ENCODE measurements at regions not wholly inside any gene's neighbourhood (a gene's known extent, or its start where the extent isn't known, plus 50 kb on each side); places are given as distances from the start of the nearest gene placed in this dataset.

DNA sequence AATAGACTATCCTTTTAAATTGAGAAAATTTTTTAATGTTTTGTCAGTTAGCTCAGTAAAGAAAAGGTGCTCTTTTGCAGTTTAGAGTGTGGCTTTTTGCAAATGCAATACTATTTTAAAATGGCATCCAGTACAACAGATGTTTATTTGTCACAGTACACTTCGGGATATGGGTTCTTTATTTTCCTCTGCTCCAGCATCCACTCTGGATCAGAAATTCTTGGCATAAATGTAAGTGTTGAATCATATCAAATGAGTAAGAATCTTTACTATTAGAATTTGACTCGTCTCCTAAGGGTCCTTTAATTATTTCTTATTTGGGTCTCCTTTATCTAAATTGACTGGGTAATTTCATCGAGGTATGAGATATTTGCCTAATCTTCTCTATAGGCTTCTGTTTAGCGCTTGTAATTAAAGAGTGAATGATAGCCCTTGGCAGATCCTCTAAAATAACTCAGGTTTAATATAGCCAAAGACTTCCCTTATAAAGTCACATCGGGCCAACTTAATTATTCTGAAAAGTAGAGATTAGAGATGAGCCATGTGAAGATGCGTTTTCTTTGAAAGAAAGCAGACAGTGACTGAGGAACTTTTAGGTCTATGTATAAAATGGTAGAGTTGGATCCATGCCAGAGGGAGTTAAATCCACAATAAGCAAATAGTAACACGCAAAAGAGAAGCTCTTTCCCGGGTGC, 132.7 kb downstream of the CASP12 start:
- no peak overlapping the region for H3K4me2 ChIP-seq (replicated peaks; ENCODE audit: extremely low read depth, low read length, poor library complexity, severe bottlenecking)
- Mint-ChIP-seq H3K27ac (no peak overlapping the region), H3K27me3 (ENCODE audit: low read depth in 3 of 3) (no peaks in the 10 kb centered on the region), H3K36me3 (no peaks in the 10 kb centered on the region), H3K4me1 (no peaks in the 10 kb centered on the region), H3K4me3 (no peak overlapping the region), H3K9me3 (peaks cover 0 to 10% (median 2%) of the 10 kb centered on the region in 7 donors)
- WGBS (ENCODE audit: insufficient coverage) = 85% methylated on average over 2 of the region's 8 CpGs
- no peak for DNase-seq
- H3K9me3 ChIP-seq (replicated peaks in 1 of 2; ENCODE audit: control insufficient read depth in 1 of 2, insufficient read depth in 1 of 2, low read length in 2 of 2) = no peaks in the 10 kb centered on the region
- no peaks in the 10 kb centered on the region for H3K27me3 ChIP-seq (ENCODE audit: control insufficient read depth in 2 of 2, insufficient read depth in 2 of 2, low read length in 2 of 2)
- no peak overlapping the region for H3K4me3 ChIP-seq (replicated peaks in 1 of 3; ENCODE audit: low read depth in 2 of 3, low read length in 3 of 3)
- no peaks in the 10 kb centered on the region for H3K36me3 ChIP-seq (replicated peaks in 1 of 2; ENCODE audit: control insufficient read depth in 1 of 2, insufficient read depth in 2 of 2, low read length in 2 of 2)
- no peak overlapping the region for H2AFZ ChIP-seq (ENCODE audit: insufficient read depth, low read depth, low read length, poor library complexity, severe bottlenecking)
- H4K20me1 ChIP-seq (ENCODE audit: insufficient read depth, low read length) = no peaks in the 10 kb centered on the region
- intact Hi-C loops (cut with micrococcal nuclease) = no loop called here
- no peaks in the 10 kb centered on the region for H3K79me2 ChIP-seq (ENCODE audit: insufficient read depth, low read length)
- H3K9ac ChIP-seq (ENCODE audit: insufficient read depth, low read length, poor library complexity, severe bottlenecking) = no peak overlapping the region
- no peak overlapping the region for H3K27ac ChIP-seq (ENCODE audit: low read depth in 1 of 2, low read length in 2 of 2)
- TF ChIP-seq CTCF (IDR thresholded peaks at IDR 0.05) = no peak
- H3K4me1 ChIP-seq (ENCODE audit: control insufficient read depth in 1 of 2, insufficient read depth in 2 of 2, low read length in 2 of 2) = no peaks in the 10 kb centered on the region

DNA sequence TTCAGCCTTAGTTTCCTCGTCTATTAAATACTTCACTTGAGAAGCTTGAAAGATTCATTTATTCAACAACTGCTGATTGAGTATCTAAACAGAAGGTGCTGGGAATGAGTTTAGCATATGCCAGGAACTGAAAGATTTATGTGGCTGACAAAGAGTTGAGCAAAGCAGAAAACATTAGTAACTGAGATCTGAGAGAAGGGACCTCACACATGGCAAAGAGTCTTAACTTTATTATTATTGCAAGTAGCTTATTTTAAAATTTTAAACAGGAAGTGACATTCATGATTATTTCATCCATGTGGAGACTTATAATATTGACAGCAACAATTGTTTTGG, 133.6 kb downstream of the CASP12 start:
- no peak overlapping the region for H3K27ac Mint-ChIP-seq
- Histone ChIP-seq H3K4me2 (replicated peaks; ENCODE audit: extremely low read depth, low read length, poor library complexity, severe bottlenecking) (no peak overlapping the region), H3K4me3 (replicated peaks in 1 of 3; ENCODE audit: low read depth in 2 of 3, low read length in 3 of 3) (no peak overlapping the region), H3K36me3 (replicated peaks in 1 of 2; ENCODE audit: control insufficient read depth in 1 of 2, insufficient read depth in 2 of 2, low read length in 2 of 2) (no peaks in the 10 kb centered on the region), H2AFZ (ENCODE audit: insufficient read depth, low read depth, low read length, poor library complexity, severe bottlenecking) (no peak overlapping the region), H3K79me2 (ENCODE audit: insufficient read depth, low read length) (no peaks in the 10 kb centered on the region), H3K27me3 (ENCODE audit: control insufficient read depth in 2 of 2, insufficient read depth in 2 of 2, low read length in 2 of 2) (no peaks in the 10 kb centered on the region), H3K9me3 (replicated peaks in 1 of 2; ENCODE audit: control insufficient read depth in 1 of 2, insufficient read depth in 1 of 2, low read length in 2 of 2) (no peaks in the 10 kb centered on the region), H3K4me1 (ENCODE audit: control insufficient read depth in 1 of 2, insufficient read depth in 2 of 2, low read length in 2 of 2) (no peaks in the 10 kb centered on the region), H3K27ac (ENCODE audit: low read depth in 1 of 2, low read length in 2 of 2) (no peak overlapping the region), H3K9ac (ENCODE audit: insufficient read depth, low read length, poor library complexity, severe bottlenecking) (no peak overlapping the region), H4K20me1 (ENCODE audit: insufficient read depth, low read length) (no peaks in the 10 kb centered on the region)
- H3K9me3 Mint-ChIP-seq = peaks cover 2 to 16% (median 11%) of the 10 kb centered on the region in 7 donors
- intact Hi-C loops (cut with micrococcal nuclease) = no loop called here
- no peaks in the 10 kb centered on the region for H3K36me3 Mint-ChIP-seq
- H3K4me1 Mint-ChIP-seq = no peaks in the 10 kb centered on the region
- DNase-seq = no peak
- H3K4me3 Mint-ChIP-seq = no peak overlapping the region
- no CpG with 5 or more reads among the region's 1 CpG for WGBS (ENCODE audit: insufficient coverage)
- TF ChIP-seq CTCF (IDR thresholded peaks at IDR 0.05) = no peak
- no peaks in the 10 kb centered on the region for H3K27me3 Mint-ChIP-seq (ENCODE audit: low read depth in 3 of 3)

Data from CD14-positive monocyte (primary cell).